Mucosa of descending colon (tissue), 3 donors: ENCODE measurements at regions not wholly inside any gene's neighbourhood (a gene's known extent, or its start where the extent isn't known, plus 50 kb on each side); places are given as distances from the start of the nearest gene placed in this dataset.

Experiments
- ATAC-seq: fragments of 200-7000 bp; cut with Tn5 transposase; one replicate; pipeline ENCODE4 v1.9.1; 2020; ENCODE audit warnings: mild to moderate bottlenecking, moderate library complexity
- DNase-seq, 3 donors: peaks; one replicate each; pipeline ENCODE4 v3.0.0-alpha.2; 2020
- H3K36me3 ChIP-seq: fragments of 200-600 bp; one replicate; pipeline ENCODE4 v1.8.0; 2021; ENCODE audit warnings: low read depth, mild to moderate bottlenecking
- H3K4me1 ChIP-seq: fragments of 200-600 bp; one replicate; pipeline ENCODE4 v1.8.0; 2021; ENCODE audit warnings: low read depth, mild to moderate bottlenecking
- H3K4me3 ChIP-seq: fragments of 200-600 bp; one replicate; pipeline ENCODE4 v1.8.0; 2021; ENCODE audit warnings: mild to moderate bottlenecking
- H3K9me3 ChIP-seq: fragments of 200-600 bp; one replicate; pipeline ENCODE4 v1.8.0; 2021; ENCODE audit warnings: mild to moderate bottlenecking
- CTCF ChIP-seq: fragments of 200-600 bp; IDR thresholded peaks from one replicate; pipeline ENCODE4 v1.8.0; 2022; ENCODE audit warnings: antibody characterized with exemption, mild to moderate bottlenecking
- intact Hi-C, 2 donors: fragments of 100-400 bp; cut with DNase I in 1 of 2; cut with micrococcal nuclease in 1 of 2; formaldehyde crosslinking; loops; one replicate each; pipeline versions ENCODE4 v1.11.0 to v1.11.1; 2022; cut with DNase I, micrococcal nuclease
- donor health status: DM: no; HTN: no; CAD: no; lungs with moderate emphysema.
- donor health status: DM: no; HTN: no; CAD: no.
- donor health status: DM: no; HTN: yes; CAD: no.

GRCh38 chr5:133685402-133686018 is 73.2 kb upstream of the FSTL4 start:
- no peak for TF ChIP-seq CTCF
- H3K4me1 ChIP-seq = no peaks in the 10 kb centered on the region
- H3K4me3 ChIP-seq = no peak overlapping the region
- no peak for DNase-seq
- no peak for ATAC-seq
- no peaks in the 10 kb centered on the region for H3K36me3 ChIP-seq
- intact Hi-C loops = no loop called here
- H3K9me3 ChIP-seq = no peaks in the 10 kb centered on the region

GRCh38 chr5:133683646-133684596 is 71.6 kb upstream of the FSTL4 start:
- Histone ChIP-seq H3K4me3 (no peak overlapping the region), H3K36me3 (no peaks in the 10 kb centered on the region), H3K4me1 (no peaks in the 10 kb centered on the region), H3K9me3 (no peaks in the 10 kb centered on the region)
- no peak for TF ChIP-seq CTCF
- DNase-seq = no peak
- intact Hi-C loops = no loop called here
- no peak for ATAC-seq

- no peak for TF ChIP-seq CTCF
- ATAC-seq = no peak
- no peaks in the 10 kb centered on the region for H3K4me1 ChIP-seq
- intact Hi-C loops = no loop called here
- DNase-seq = no peak
- H3K9me3 ChIP-seq = no peaks in the 10 kb centered on the region
- no peak overlapping the region for H3K4me3 ChIP-seq
- no peaks in the 10 kb centered on the region for H3K36me3 ChIP-seq
Observed at GRCh38 chr5:133682451-133682850, 70.1 kb upstream of the FSTL4 start.

GRCh38 chr5:133681896-133682295 is 69.6 kb upstream of the FSTL4 start:
- no peaks in the 10 kb centered on the region for H3K36me3 ChIP-seq
- H3K9me3 ChIP-seq = no peaks in the 10 kb centered on the region
- intact Hi-C loops = no loop called here
- H3K4me1 ChIP-seq = no peaks in the 10 kb centered on the region
- no peak for ATAC-seq
- H3K4me3 ChIP-seq = no peak overlapping the region
- DNase-seq = no peak
- TF ChIP-seq CTCF = no peak

- H3K9me3 ChIP-seq = no peaks in the 10 kb centered on the region
- no peaks in the 10 kb centered on the region for H3K4me1 ChIP-seq
- no peaks in the 10 kb centered on the region for H3K36me3 ChIP-seq
- ATAC-seq (no peak), DNase-seq (no peak)
- TF ChIP-seq CTCF = no peak
- no peak overlapping the region for H3K4me3 ChIP-seq
- intact Hi-C loops = no loop called here
Observed at GRCh38 chr5:133680830-133681565, 68.7 kb upstream of the FSTL4 start.
